H1 (cell line): ENCODE measurements at regions not wholly inside any gene's neighbourhood (a gene's known extent, or its start where the extent isn't known, plus 50 kb on each side); places are given as distances from the start of the nearest gene placed in this dataset.

Experiments used
- BRCA1 ChIP-seq: IDR thresholded peaks from 2 replicates; pipeline ENCODE4 v1.6.1; 2012; ENCODE audit warnings: low read depth, low read length, improper control_type of control experiment
- EZH2 ChIP-seq: fragments of 200-600 bp; sonication (generic); IDR thresholded peaks from 2 replicates; pipeline ENCODE4 v1.7.1; 2012; ENCODE audit warnings: low read depth, mild to moderate bottlenecking, moderate library complexity, low read length, inconsistent platforms; ENCODE audit not compliant: severe bottlenecking
- GABPA ChIP-seq: IDR thresholded peaks from 2 replicates; pipeline ENCODE4 v1.6.1; 2011; ENCODE audit warnings: mild to moderate bottlenecking, low read length, moderate library complexity, borderline replicate concordance; ENCODE audit not compliant: insufficient read depth
- POLR2A ChIP-seq, 2 experiments: IDR thresholded peaks; 1 replicate in 1 of 2; 2 replicates in 1 of 2; pipeline ENCODE4 v1.6.1; 2011; ENCODE audit warnings: low read depth in 2 of 2, low read length in 2 of 2, mild to moderate bottlenecking in 2 of 2; ENCODE audit errors: control extremely low read depth in 1 of 2
- RBBP5 ChIP-seq: IDR thresholded peaks from 2 replicates; pipeline ENCODE4 v1.7.1; 2012; ENCODE audit warnings: low read depth, mild to moderate bottlenecking, inconsistent platforms, low read length, moderate library complexity, borderline replicate concordance
- SP1 ChIP-seq: IDR thresholded peaks from 2 replicates; pipeline ENCODE4 v1.6.1; 2011; ENCODE audit warnings: low read depth, low read length
- TF ChIP-seq, protein P1 (sequence below): IDR thresholded peaks from 2 replicates; pipeline ENCODE4 v1.6.1; 2011; ENCODE audit warnings: low read depth, mild to moderate bottlenecking, low read length; ENCODE audit not compliant: insufficient read depth
- TF ChIP-seq, protein P2 (sequence below), 3 experiments: IDR thresholded peaks; 1 replicate in 2 of 3; 2 replicates in 1 of 3; pipeline versions ENCODE4 v1.5.1 to v1.6.1; 2011; ENCODE audit warnings: low read length in 3 of 3, mild to moderate bottlenecking in 3 of 3, inconsistent platforms in 2 of 3, low read depth in 1 of 3, moderate library complexity in 1 of 3; ENCODE audit not compliant: insufficient read depth in 1 of 3; ENCODE audit errors: control extremely low read depth in 1 of 3
- TF ChIP-seq, protein P3 (sequence below): IDR thresholded peaks from 2 replicates; pipeline ENCODE4 v1.6.1; 2012; ENCODE audit warnings: inconsistent platforms

DNA sequence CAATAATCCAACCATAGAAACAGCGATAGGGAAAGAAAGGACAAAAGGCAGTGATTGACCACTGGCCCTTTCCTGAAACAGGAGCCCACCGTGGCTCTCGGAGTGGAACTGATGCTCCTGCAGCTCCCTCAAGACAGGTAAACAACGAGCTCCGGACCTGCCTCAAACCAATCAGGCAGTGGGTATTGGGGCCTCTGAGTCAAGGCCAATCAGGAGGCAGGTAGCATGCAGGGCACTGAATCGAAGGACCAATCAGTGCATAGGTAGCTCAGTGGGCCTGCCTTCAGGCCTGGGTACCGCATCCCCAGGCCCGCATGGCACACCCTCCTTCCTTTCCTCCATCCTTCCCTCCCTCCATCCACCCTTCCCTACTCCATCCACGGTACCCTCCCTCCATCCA, 425.1 kb upstream of the MGMT start:
- no peak for TF ChIP-seq POLR2A (IDR thresholded peaks at IDR 0.05; ENCODE audit: control extremely low read depth in 1 of 2, low read depth in 2 of 2, low read length in 2 of 2)
- TF ChIP-seq, protein P1, sequence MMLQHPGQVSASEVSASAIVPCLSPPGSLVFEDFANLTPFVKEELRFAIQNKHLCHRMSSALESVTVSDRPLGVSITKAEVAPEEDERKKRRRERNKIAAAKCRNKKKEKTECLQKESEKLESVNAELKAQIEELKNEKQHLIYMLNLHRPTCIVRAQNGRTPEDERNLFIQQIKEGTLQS = no peak
- TF ChIP-seq GABPA = no peak
- no peak for TF ChIP-seq EZH2
- TF ChIP-seq, protein P2, sequence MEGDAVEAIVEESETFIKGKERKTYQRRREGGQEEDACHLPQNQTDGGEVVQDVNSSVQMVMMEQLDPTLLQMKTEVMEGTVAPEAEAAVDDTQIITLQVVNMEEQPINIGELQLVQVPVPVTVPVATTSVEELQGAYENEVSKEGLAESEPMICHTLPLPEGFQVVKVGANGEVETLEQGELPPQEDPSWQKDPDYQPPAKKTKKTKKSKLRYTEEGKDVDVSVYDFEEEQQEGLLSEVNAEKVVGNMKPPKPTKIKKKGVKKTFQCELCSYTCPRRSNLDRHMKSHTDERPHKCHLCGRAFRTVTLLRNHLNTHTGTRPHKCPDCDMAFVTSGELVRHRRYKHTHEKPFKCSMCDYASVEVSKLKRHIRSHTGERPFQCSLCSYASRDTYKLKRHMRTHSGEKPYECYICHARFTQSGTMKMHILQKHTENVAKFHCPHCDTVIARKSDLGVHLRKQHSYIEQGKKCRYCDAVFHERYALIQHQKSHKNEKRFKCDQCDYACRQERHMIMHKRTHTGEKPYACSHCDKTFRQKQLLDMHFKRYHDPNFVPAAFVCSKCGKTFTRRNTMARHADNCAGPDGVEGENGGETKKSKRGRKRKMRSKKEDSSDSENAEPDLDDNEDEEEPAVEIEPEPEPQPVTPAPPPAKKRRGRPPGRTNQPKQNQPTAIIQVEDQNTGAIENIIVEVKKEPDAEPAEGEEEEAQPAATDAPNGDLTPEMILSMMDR (IDR thresholded peaks at IDR 0.05; ENCODE audit: control extremely low read depth in 1 of 3, insufficient read depth in 1 of 3, low read depth in 1 of 3, low read length in 3 of 3) = no peak
- TF ChIP-seq, protein P3, sequence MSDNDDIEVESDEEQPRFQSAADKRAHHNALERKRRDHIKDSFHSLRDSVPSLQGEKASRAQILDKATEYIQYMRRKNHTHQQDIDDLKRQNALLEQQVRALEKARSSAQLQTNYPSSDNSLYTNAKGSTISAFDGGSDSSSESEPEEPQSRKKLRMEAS = no peak
- no peak for TF ChIP-seq RBBP5
- TF ChIP-seq SP1 = no peak
- TF ChIP-seq BRCA1 = no peak
